GM19372 (cell line): ENCODE measurements at regions not wholly inside any gene's neighbourhood (a gene's known extent, or its start where the extent isn't known, plus 50 kb on each side); places are given as distances from the start of the nearest gene placed in this dataset.

Experiments used
- ATAC-seq: cut with Tn5 transposase; IDR thresholded peaks from one replicate; pipeline ENCODE4 v1.9.1; 2021; ENCODE audit warnings: mild to moderate bottlenecking, low read depth, moderate library complexity; ENCODE audit not compliant: unreplicated experiment

DNA sequence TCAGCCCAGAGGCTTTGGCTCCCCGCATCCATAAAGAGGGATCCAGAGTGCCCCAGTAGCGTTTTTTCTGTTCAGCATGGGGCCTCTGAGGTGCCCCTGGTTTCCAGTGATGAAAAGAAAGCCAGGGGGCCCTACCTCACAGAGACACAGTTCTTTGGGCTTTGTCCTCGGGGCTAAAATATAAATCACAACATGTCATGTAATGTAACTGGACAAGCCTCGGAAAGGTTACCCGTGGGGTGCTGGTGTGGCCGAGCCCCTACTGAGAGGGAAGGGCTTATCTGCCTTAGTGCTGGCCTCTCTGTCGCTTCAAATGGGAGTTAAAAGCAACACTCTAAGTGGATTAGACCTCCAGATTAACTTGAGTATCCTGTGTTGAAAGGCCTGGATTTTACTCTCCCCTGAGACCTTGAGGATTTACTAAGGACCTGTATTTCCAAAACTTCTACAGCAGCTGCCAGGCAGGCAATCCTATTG is 251.6 kb upstream of the APCDD1 start:
- ATAC-seq: no peak

DNA sequence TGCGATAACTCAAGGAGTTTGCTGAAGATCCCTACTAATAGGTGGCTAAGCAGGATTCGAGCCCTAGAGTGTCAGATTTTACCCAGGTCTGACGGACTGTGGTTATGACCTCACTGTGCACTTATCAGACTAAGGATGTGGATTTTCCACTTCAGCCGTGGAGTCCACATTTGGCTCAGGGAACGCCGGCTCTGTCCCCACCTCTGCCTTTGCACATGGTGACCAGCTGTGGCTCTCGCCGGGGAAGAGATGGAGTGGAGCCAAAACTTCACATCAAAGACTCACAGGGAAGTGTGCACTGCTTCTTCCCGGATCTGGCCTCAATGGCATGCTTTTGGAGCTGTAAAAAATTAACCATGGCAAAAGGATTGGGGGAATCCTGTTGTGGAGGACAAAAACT is 249.3 kb upstream of the APCDD1 start:
- ATAC-seq: no peak

DNA sequence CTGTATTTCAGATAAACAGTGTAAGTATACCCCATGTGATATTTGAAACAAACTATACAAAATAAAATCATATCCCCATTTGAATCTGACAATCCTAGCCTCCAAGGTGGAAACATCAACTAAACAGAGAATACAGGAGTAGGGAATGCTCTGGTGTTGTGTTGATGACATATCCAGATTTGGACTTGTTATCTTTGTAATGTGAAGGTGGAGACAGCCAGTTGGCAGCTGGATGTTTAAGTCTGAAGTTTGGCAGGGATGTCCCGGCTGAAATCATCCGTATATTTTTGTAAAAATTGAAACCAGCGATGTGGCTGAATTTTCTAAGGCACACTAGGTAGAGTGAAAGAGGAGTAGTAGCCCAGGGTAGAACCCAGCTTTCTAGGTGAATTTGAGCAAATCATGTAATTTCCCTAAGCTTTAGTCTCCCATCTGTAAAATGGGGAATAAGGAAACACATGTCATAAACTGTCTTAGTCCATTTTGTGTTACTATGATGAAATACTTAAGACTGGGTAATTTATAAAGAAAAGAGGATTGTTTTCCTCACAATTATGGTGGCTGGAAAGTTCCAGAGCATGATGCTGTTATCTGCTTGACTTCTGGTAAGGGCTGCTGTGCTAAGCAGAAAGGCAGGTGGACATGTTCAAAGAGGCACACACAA is 246.6 kb upstream of the APCDD1 start:
- no peak for ATAC-seq

DNA sequence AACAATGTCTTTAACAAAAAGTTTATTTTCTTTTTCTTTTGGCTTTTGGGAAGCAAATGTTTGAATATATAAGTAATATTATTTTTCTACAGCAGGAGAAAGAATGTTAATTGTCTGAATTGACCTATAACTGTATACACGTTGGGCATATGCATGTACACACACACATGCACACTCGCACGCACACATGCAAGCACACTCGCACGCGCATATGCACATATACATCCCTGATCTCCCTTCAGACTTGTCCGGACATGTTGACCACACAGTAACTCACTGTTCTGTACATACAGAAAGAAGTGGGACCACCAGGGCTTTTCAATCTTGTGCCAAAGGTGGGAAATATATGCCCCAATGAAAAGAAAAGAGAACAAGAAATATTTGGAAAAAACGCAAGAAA is 245.1 kb upstream of the APCDD1 start:
- no peak for ATAC-seq

DNA sequence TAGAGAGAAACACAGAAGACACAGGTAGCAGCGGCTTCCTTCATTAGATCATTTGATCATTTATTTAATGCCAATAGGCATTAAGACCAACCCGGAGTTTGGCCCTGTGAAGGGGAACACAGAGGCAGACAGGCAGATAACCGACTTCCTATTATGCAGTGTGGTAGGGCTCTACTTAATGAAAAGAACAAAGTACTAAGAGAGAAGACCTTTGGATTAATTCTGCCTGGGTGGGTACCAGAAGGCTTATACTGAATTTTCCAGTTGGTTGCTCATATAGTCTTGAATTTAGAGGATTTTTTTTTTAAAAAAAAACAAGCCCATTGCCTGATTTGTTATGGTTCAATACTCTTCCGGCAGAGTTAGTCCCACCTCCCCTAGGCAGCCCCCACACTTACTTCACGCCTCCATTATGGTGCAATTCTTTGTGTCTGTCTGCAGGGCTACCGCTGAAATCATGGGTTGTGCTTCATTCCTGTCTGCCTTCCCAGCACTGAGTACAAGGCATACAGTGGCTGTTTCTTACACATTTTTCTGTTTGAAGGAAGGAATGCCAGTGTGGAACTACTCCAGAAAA is 244.3 kb upstream of the APCDD1 start:
- ATAC-seq: no peak

DNA sequence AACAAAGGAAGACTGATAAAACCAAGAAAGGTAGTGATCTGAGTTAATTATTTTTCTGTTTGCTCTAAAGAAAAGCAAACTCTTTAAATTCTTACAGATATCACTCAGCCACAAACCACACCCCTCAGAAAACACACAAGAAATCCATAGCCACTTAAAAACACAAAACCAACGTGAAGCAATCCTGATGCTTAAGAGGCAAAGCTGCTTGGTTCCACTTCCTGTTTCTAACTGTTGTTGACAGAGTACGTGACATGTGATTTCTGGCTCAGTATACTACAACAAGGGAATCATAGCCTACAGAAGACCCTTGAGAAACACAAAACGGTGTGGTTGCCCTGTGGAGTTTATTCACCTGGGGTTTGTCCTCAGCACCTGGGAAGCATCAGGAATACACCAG is 240.9 kb upstream of the APCDD1 start:
- peak; percentile 91 for ATAC-seq

DNA sequence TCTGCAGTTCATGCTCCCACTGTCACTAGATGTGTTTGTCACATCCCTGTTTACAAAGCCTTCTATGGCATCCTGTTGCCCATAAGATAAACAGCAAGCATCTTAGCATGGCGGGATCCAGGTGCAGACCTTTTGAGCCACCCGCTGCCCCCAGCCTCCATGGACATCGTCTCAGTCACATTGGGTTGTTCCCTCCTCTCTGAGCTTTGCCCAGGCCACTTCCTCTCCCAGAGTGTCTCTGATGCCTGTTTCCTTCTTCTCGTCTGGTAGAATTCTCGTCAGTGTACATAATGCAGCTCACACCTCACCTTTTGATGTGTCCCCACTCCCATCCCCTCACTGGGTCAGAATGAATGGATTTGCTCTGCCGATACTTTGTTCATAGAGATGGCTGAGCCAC is 239.0 kb upstream of the APCDD1 start:
- no peak for ATAC-seq

DNA sequence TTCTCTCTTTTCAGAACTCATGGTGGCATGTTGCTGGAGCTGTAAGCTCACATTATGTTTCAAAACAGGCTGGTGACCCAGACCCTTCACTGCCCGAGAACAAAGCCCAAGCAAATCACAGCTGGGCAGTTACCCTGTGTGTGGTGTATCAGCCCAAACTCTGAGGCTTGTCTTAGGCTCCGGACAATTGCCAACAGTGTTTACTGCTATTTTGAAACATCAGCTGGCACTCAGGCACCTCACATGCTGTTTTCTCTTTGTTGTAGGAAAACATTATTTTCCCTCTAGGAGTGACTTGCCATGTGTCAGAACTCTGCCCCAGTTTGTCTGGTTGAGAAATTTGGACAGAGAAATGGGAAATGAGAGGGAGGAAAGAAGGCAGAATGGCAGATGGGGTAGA is 237.6 kb upstream of the APCDD1 start:
- no peak for ATAC-seq

DNA sequence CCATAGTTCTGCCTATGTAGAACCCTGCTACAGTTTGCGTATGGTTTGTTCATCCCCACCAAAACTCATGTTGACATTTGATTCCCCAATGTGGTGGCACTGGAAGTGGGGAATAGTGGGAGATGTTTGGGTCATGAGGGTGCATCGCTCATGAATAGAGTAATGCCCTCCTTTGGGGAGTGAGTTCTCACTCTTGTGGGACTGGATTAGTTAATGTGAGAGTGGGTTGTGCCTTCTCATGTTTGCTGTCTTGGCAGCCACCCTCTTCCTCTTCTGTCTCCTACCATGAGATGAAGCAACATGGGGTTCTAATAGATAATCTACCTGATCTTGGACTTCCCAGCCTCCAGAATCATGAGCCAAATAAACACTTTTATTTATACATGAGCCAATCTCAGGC is 237.2 kb upstream of the APCDD1 start:
- ATAC-seq: no peak

DNA sequence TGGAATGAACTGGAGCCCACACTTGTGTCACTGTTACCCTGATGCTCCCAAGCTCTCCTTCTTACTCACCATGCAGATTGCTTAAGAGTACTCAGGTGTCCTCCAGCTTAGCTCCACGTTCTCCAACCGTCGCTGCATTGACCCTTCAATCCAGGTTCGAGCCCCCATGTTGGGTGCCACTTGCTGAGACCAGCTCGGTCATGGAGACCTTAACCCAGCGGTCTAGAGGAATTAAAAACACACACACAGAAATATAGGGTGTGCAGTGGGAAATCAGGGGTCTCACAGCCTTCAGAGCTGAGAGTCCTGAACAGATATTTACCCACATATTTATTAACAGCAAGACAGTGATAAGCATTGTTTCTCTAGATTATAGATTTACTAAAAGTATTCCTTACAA is 229.1 kb upstream of the APCDD1 start:
- no peak for ATAC-seq

DNA sequence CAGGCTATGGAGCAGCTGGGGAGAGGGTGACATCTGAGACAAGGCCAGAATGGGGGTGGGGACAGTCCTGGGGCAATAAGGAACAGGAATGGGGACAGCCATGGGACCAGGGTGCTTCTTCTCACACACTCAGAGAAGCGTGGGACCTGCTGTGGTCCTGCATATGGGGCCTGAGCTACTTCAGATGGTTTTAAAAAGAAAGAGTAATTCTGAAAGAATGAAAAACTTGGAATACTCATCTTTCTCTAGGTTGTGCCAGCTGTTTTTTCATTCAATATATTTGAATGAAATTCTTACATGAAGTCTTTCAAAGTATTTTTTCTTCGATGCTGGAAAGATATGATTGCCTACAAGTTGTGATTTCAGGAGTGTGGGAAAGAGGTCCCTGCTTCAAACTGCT is 227.5 kb upstream of the APCDD1 start:
- no peak for ATAC-seq

DNA sequence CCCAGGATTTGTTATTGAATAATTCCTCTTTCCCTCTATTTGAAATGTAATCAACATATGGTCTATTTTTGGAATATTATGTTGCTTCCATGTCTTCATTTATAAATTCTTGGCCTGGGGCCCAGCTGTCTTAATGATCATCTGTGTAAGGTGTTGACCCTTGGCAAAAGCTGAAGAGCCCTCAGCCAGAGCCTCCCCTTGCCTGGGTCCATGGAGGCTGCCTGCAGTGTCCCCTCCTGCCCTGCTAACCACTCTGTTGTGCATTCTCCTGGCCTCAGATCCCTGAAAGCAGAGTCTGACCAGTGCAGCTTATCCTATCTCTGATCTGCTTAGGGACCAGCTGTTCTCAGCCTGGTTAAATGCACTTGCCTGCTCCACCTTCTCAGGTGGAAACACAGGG is 226.1 kb upstream of the APCDD1 start:
- ATAC-seq: no peak

DNA sequence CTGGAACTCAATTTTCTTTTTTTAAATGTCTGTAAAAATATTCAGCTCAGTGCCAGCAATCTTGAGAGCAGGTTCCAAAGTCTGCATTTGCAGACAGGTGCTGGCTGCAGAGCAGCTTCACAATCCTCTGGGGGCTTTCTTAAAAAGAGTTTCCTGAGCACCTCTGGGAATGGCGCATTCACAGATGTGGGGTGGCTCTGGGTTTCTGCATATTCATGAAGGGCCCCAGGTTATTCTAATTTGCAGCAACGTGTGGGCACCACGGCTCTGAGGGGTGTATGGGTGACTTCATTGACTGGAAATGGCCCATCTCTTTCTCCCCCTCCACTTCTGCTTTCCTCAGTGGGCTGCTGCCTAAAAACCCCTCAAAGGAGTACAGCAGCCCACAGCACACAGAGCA is 225.0 kb upstream of the APCDD1 start:
- no peak for ATAC-seq

DNA sequence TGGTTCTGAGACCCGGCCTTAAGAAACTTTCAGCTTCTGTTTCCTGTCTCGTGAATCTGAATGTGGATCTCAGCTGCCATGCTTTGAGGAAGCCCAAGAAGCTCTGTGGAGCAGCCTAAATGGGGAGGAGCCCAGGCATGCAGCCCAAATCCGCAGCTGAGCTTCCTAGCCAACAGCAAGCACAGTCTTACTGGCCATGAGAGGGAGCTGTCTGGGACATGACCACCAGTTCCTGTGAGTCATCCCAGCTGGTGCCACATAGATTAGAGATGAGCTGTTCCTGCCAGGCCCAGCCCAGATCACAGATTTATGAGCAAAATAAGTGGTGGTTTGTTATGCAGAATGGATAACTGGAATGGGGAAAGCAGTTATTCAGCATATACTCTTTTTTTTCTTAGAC is 224.4 kb upstream of the APCDD1 start:
- ATAC-seq: no peak

DNA sequence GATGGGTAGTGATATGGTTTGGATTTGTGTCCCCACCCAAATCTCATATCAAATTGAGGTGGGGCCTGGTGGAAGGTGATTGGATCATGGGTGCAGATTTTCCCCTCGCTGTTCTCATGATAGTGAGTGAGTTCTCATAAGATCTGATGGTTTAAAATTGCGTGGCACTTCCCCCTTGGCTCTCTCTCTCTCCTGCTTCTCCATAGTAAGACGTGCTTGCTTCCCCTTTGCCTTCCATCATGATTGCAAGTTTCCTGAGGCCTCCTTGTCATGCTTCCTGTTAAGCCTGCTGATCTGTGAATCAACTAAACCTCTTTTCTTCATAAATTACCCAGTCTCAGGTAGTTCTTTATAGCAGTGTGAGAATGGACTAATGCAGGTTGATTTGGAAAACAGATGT is 223.2 kb upstream of the APCDD1 start:
- no peak for ATAC-seq

DNA sequence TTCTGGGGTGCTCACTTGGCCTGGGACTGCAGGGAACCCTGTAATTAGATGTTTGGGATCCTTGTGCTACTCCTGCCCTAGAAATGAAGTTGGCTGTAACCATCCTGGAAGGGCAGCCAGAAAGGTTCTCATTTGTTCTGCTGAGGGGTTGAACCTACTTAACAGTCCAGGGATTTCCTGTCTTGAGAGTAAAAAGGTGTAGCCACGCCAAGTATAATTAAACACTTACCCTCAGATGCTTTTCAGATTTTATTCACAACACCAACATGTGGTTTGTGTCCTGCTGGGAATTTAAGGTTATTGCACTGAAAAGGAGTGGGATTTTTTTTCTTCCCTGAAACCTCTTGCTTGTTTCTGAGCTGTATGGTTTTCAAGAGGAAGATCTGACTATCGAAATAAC is 222.4 kb upstream of the APCDD1 start:
- ATAC-seq: no peak

DNA sequence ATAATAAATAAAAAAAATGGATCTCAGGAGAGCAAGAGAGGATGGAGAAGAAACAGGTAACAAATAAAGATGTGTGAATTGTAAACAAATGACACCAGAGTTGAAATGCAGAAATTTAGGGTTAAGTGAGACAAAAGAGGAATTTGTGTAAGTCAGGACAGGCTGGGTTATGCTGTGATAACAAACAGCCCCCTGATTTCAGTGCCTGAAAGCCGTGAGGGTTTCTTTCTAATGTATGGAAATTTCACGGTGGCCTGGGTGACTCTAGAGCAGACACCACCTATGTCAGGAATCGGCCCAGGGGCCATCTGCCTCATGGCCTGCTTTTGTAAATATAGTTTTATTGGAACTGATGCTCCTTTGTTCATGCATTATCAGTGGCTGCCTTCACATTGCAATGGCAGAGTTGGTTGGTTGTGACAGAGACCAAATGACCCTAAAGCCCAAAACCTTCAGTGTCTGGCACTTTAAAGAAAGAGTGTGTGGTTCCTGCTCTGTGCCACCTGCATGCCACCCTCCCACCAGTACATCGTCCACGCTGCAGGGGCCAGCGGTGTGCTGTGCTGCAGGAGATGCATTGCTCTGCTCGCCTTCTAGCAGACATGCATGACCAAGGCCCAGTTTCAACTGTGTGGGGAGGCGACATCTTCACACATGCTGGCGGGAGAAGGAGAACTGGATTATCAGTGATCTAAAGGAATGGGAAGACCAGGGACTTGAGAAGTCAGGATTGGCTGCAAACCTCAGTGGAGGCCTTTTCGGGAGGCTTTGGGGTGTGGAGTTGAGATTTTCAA is 221.2 kb upstream of the APCDD1 start:
- no peak for ATAC-seq

DNA sequence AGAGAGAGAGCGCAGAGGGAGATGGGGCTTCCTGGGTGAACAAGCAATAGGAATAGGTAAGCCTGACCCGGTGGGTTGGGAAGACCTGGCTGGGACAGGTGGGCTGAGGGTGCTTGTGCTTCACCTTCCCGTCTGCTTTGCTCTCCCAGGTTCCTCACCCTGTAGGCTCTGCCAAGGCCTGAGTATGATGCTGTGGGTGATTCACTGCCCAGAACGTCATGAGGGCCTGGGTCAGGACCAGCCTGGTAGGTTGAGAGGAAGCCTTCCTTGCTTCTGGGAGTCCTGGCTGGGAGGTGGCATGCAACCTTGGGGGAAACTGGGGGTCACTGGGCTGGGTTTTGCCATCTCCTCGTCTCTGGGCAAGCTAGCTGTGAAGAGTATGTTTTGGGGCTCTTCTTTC is 220.2 kb upstream of the APCDD1 start:
- no peak for ATAC-seq

DNA sequence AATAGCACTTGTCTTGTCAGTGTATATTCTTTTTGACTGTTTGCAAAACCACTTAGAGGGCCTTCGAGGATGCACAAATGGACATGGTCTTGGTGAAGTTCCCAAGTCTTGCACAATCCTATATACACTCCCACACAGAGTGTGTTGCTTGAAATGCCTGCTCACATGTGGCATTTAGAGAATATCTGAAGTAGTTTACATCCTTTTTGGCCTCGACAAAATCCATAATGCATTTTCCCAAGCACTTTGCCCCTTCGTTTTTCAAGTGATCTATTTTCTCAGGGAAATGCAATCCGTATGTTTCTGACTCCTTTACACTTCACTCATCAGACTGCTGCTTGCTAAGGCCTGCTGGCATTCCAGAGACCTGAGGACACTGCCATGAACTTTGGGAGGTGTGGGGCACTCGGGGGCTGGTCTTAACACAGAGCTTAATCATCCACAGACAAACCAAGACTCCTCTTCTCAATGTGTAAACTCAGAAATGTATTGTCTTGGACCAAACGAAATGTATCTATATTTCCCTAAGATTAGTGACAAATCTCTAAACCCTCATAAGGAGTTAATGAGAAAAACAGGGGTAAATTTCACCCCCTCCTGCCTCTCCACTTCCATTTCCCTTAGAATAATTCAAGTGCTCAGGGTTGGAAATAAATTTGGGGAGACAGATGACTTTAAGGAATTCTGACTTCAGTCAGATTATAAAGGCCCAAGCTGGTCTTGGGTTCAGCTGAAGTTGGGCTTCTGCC is 219.3 kb upstream of the APCDD1 start:
- ATAC-seq: no peak

DNA sequence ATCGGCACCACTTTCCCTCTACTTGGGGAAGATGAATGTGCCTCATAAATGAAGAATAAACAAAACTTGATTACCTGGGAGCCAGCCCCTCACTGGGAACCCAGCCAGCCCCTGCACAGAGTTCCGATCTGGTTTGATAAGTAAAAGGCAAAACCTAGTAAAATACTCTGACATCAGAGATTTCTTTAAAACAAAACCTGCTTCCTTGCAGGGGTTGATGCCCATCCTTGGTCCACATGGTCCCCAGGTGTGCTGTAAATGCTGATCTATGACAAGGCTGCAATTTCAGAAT is 218.8 kb upstream of the APCDD1 start:
- no peak for ATAC-seq

DNA sequence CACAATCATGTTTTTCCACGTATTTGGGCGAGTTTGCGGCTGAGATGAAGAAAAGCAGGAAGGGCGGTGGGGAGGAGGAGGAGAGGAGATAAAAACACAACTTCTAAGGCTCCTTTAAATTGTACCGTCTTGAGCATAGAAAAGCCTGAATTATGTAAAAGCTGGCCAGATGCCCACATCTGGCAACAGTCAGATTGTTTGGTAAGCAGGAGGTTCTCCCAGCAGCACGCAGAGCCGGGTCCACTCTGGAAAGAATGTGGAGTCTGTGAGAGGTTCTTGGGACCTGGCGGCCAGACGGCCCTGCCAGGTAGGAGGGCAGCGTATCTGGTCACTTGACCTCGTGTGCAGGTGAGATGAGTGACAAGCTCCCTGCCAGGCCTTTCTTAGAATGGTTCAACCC is 215.3 kb upstream of the APCDD1 start:
- ATAC-seq: no peak
